ENCODE measurements at regions not wholly inside any gene's neighbourhood (a gene's known extent, or its start where the extent isn't known, plus 50 kb on each side); places are given as distances from the start of the nearest gene placed in this dataset.

DNA sequence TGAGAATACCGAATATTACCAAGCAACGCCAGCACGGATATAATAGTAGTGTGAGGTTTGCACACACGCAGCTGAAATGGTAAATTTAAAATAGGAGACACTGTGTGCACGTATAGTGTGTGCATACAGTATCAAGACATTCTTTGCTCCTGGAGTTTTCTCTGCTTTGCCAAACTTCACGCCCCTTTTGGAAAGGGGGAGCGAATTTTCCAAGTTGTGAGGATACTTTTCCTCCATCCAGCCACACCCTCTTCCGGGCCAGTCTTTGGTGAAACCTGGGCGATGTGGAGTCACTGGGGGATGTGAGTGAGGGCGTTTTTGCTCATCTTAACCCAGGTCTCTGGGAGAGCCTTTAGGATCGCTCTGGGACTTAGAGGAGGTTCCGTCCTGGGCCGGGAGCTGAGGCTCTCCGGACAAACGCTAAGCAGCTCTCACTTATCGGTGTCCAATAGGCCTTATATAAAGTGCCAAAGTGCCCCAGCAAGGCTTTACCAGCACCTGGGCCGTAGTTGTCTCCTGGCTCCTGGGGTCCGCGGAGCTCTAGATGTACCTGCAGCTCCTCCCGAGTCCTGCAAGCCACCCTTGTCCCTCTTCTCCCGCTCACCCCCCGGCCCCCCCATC is 160.0 kb upstream of the MKI67 start:
- DNase-seq, result no peak

- no peak for DNase-seq
Measured at GRCh38 chr10:128286762-128287500, 160.7 kb upstream of the MKI67 start.

DNA sequence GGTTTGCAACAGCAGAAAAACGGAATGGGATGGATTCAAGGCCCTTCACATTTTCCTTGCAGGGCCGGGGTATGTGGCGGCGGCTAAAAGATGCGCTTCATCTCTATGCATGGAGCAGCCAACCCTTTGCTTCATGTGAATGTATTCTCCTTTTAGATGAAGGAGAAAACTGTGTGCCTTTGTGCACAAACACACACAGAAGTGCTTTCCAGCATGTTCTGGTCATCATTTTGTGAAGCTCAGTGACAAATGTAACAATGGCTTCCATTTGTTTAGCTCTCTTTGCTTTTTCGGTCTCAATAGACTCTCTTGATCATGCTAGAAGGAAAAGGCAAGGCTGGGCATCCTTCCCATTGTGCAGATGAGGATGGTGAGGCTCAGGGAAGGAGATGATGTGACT is 161.7 kb upstream of the MKI67 start:
- no peak for DNase-seq

DNA sequence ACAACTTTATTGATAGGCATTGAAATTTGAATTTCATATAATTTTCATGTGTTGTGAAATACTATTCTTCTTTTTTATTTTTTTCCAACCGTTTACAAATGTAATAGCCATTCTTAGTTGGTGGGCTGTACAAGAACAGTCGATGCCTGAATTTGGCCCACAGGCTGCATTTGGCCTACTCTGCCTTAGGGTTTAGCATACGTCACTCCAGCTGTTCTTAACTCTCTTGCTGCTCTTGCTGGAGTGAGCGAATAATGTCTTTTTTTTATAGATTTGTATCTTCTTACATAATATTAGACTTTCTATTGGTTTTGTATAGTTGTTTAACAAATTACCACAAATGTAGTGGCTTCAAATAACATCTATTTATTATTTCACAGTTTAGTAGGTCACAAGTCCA is 163.4 kb upstream of the MKI67 start:
- DNase-seq, result no peak

DNA sequence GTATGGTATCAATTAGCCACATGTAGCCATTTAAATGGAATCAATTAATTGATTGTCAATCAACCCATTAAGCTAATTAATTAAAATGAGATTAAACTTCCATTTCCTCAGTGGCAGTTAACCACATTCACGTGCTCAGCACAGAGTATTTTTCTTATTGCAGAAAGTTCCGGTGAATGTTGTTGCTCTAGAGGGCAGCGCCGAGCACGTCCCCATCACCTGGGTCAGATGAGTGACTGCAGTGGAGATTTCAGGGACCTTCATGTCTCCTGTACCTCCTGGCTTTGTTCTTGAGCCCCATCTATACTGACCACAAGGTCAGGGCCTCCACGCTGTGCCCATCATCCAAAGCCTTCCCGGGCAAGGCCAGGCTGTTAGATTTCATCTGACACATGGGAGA is 168.8 kb upstream of the MKI67 start:
- DNase-seq, result no peak

- DNase-seq, result no peak
Measured at GRCh38 chr10:128296253-128297007, 170.2 kb upstream of the MKI67 start.

DNA sequence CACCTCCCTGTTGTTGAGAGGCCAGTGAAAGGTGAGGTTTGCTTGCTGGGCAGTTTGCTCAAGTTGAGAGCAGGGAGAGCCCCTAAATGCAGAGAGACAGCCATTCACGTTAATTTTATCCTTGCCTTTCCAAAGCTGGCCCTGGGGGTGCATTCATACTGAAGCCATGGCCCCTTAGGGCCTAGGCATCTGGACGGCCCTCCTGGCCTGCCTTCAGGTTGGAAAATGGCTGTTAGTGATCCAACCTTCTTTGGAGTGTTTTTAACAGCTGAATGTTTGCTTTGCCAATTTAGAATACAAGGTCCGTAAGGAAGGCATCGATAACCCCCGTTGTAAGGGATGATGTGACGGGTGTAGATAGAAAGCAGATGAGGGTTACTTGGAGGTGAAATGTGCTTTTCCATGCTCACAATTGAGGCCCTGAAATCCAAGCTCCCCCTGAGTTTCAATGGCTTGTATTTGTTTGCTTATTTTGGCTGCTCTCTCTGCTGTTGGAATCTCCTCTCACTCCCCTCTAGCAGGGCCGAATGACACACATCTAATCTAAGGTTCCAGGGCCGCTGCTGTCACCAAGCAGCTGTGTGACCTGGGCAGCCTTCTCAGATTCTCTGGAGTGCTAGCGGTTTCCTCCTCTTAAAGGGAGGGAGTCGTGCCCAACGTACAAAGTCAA is 171.6 kb upstream of the MKI67 start:
- DNase-seq, result no peak

DNA sequence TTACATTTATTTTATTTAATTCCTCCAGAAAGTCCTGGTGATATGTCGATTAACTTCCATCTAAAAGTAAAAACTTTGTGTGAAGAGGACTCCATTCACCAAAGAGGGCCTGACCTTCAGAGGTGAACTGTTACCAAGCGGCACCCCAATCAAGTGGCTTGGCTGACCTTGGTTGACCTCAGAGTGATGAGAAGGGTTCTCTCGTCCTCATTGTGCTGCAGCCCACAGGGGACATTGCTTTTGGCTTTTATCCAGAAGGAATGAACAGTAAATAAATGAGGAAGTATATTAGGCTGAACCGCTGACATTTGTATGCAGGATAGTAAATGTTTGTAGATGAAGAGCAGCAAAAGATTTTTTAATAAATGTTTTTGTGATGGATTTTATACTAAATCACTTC is 172.4 kb upstream of the MKI67 start:
- DNase-seq, result no peak

DNA sequence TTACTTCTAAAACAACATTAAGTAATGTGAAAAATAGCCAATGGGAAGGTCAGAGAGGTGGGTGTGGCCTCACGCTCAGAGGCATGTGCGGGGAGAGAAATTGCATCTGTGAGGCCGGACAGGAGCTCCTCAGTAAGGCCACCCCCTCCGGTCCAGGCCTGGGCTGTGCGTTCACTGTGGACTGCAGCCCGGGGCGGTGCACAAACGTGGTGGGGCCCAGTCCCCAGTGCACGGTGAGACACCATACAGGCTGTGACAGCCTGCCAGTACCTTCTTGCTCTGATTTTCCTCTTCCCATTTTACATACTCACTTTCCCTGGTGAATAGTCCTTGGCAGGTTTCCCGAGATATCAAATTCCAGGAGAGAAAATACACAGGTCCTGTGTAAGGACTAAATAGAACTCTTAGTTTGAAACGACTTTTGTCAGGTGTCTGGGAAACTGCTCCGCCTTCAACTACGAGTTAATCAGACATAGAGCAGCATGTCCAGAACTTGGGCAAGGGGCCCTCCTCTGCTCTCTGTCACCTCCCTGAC is 174.1 kb upstream of the MKI67 start:
- no peak for DNase-seq

DNA sequence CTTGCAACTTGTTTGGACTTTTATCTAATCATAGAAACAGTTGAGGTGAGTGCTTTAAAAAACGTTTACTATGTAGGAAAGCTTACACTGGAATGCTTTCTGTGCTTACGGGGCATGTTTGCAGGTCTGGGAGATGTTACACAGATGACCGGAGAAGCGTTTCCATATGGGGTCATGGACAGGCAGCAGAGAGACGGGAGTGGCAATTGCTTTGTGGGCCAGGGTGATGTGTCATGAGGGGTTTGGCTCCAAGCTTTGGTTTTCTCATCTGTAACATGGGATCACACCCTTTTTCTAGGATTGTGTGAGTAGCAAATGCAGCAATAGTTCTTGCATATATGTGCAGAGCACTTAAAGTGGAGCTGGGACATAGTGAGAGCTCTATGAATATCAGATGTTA is 174.8 kb upstream of the MKI67 start:
- no peak for DNase-seq

DNA sequence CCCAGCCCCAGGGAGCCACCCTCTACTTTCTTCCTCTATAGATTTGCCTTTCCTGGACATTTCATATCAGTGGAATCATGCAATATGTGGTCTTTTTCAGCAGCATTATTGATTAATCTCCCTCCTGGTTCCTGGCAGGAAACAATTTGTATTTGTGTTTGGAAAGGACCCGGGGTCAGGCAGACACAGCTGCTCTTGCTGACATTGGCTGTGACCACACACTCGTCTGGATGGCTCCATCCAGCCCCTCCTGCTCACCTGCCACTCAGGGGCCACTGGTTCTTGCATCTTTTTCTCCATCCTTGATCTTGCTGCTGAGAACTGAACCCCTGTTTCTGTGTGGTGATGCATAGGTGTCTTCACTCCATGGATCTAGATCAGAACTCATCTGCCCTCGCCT is 176.6 kb upstream of the MKI67 start:
- DNase-seq, result no peak

DNA sequence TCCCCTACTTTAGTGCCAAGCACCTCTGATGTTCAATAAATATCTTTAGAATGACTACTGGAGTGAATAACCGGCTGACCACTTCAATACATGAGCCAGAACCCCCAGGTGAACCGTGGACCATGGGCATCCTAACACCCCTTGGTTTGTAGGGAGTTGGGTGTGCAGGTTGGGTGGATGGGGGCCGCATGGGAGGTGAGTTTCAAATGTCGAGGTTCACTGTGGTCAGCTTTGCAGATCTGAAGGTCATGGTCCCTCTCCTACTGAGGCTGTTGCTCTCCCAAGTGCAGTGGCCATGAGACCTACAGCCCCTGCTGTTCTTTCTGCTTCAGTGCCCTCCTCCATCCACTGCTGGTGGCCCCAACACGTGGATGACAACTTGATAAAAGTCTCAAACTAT is 178.0 kb upstream of the MKI67 start:
- DNase-seq, result no peak

- no peak for DNase-seq
Measured at GRCh38 chr10:128305601-128306345, 179.6 kb upstream of the MKI67 start.

- DNase-seq, result no peak
Measured at GRCh38 chr10:128306535-128306934, 180.3 kb upstream of the MKI67 start.

DNA sequence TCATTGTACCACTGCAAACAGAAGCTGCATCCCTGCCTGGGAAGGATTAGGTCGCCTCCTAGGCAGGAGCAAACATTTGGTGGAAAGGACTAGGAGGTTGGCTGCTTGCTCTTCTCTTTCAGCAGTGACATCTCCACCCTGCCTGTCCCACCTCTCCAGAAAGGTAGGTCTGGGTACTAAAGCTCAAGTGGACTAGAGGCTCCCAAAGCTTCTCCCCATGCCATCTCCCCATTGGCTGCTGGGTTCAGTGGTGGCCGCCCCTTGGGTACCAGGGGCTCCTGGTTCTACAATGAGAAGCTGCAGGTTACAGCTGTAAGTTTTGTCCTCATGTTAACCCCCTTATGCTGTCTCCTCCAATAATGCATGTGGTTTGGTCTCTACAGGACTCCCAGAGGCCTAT is 180.7 kb upstream of the MKI67 start:
- DNase-seq, result no peak

DNA sequence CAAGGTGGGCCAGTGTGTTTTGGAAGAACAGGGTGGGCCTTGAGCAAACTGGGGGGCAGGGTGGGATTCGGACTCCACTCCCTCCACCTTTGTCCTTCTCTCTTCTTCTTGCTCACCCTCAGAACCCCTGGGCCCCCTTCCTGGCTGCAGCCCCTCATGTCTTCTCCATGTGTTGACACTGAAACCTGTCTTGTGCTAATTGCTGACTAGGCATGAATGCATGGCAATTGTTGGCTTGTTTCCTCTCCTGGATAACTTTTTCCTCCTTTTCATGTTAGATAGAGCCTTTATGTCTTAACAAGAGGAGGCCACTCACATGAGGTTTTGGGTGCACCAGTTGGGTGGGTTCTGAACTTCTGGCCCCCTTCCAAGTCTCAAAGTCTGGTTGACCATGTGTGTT is 181.6 kb upstream of the MKI67 start:
- DNase-seq, result no peak

DNA sequence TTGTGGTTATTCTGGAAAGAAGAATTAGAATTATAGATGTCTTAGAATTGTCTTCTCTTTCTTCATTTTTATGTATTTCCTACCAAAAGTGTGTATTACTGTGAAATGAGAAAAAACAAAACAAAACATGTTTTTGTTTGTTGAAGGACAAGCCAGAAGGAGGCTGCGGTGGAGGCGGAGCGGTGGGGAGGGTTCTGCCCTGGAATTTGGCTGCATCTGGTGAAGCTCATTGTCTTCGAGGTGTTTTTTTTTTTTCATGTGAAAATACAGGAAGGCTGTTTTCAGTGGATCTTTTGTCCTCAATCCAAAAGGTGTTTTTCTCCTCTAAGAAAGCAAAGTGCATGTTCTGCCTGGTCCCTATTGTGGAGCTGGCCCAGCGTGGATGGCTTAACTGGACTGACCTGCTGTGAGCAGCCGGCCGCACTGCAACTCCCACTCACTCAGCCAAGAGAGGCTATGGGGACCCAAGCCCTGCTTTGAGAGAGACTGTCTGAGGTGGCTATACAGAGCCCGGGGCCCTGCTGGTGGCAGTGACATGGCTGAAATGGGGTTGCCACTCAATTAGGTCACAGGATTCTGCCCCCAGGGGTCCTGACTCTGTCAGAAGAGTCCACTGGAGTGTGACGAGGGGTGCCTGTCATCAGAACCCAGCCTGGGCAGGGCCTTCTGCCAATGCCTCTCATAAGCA is 184.9 kb upstream of the MKI67 start:
- DNase-seq, result no peak

GRCh38 chr10:128312250-128312649 is 186.0 kb upstream of the MKI67 start:
- no peak for DNase-seq

DNA sequence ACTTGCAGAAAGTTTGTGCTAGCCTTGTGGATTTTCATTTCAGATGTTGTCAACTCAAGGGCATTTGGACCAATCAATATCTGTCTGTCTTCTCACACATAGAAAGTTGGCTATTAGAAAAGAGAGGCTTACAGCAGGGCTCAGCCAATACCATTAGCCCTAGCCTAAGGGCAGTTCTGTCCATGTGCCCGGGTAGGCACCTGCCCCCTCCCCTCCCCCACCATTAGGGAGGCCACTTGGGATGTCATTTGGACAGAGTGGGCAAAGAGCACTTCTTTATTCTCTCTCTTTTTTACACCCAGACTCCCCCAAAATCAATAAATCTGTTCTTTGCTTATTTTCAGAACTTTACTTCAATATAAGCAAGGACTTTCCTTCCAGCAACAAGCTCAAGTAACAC is 188.5 kb upstream of the MKI67 start:
- no peak for DNase-seq

DNA sequence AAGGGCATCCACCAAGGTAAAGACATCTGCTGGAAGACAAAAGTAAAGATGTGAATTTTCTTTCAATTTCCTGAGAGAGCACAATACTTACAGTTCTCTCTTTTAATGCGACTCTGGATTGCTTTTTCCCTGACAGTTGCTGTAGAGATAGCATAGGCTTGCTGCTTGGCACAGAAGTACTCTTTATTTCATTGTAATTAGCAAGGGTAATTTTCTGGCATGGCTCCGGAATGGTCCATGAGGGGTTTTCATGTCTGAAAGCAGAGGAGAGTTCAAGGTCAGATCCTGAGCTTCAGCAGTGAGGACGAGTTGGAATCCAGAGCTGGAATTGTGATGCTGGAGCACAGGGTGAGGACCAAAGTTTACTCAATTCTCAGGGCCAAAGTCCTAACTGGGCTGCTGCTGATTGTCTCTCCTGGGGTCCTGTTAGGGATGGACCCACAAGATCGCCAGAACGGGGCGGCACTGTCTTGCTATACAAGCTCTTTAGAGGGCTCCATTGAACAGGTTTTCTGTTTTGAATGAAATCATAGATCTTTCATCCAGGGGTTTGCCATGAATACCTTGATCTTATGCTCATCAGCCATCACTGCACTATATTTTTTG is 190.0 kb upstream of the MKI67 start:
- DNase-seq, result no peak

- DNase-seq, result no peak
Measured at GRCh38 chr10:128316925-128317324, 190.7 kb upstream of the MKI67 start.

GRCh38 chr10:128318366-128318765 is 192.1 kb upstream of the MKI67 start:
- no peak for DNase-seq

All from activated naive CD4-positive, alpha-beta T cell treated with Interleukin-2 at 50 U/mL for 16 hours (primary cell).